ENCODE measurements at regions not wholly inside any gene's neighbourhood (a gene's known extent, or its start where the extent isn't known, plus 50 kb on each side); places are given as distances from the start of the nearest gene placed in this dataset.

- no peak for TF ChIP-seq CTCF (IDR thresholded peaks at IDR 0.05; ENCODE audit: borderline replicate concordance, insufficient read depth, low read depth, low read length)
- no peak overlapping the region for H3K4me3 ChIP-seq (ENCODE audit: low read depth, low read length)
Observed at GRCh38 chr12:115267891-115268290, 583.9 kb upstream of the TBX3 start.

GRCh38 chr12:115267464-115267863, 583.5 kb upstream of the TBX3 start:
- H3K4me3 ChIP-seq (ENCODE audit: low read depth, low read length) = no peak overlapping the region
- TF ChIP-seq CTCF (IDR thresholded peaks at IDR 0.05; ENCODE audit: borderline replicate concordance, insufficient read depth, low read depth, low read length) = no peak

GRCh38 chr12:115264605-115265004, 580.6 kb upstream of the TBX3 start:
- TF ChIP-seq CTCF (IDR thresholded peaks at IDR 0.05; ENCODE audit: borderline replicate concordance, insufficient read depth, low read depth, low read length) = no peak
- H3K4me3 ChIP-seq (ENCODE audit: low read depth, low read length) = no peak overlapping the region

- no peak for TF ChIP-seq CTCF (IDR thresholded peaks at IDR 0.05; ENCODE audit: borderline replicate concordance, insufficient read depth, low read depth, low read length)
- H3K4me3 ChIP-seq (ENCODE audit: low read depth, low read length) = no peak overlapping the region
Observed at GRCh38 chr12:115261691-115262398, 577.9 kb upstream of the TBX3 start.

DNA sequence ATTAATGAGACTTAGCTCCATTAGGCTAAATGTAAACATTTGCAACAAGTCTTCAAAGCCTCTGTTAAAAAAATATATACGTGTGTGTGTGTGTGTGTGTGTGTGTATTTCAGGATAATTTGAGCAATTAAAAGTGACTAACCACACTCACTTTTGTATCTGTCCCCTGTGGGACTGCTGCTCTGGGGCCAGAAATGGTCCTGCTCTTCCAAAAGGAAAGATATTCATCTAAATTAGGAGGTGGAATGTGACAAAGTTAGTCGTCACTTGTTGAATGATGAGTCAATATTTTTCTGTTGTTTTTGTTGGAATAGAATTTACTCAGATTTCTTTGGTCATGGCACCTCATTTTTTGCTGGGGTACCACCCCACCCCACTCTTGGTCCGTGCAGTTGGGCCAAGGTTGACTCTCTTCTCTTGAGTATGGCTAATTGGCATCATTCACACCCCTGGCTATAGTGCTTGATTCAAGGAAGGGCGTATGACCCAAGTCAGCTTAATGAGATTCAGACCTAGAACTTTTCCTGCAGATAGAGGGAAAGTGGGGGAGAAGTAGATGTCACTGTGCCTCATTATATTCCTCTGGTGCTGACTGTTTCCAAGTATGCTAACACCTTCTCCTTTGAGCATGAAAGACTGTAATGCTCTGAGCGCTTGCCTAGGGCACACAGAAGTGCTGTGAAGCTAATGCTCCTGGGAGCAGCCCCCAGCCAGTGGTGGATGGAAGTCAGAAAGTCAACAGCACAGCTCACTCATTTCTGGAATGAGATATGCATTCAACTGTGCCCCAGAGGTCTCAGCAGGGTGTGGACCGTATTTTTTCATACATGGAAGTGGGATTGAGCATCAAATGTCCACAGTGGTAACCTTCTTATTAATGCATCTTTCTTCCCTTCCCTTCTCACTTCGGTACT, 577.0 kb upstream of the TBX3 start:
- TF ChIP-seq CTCF (IDR thresholded peaks at IDR 0.05; ENCODE audit: borderline replicate concordance, insufficient read depth, low read depth, low read length) = no peak
- no peak overlapping the region for H3K4me3 ChIP-seq (ENCODE audit: low read depth, low read length)

GRCh38 chr12:115259968-115260747, 576.2 kb upstream of the TBX3 start:
- no peak overlapping the region for H3K4me3 ChIP-seq (ENCODE audit: low read depth, low read length)
- no peak for TF ChIP-seq CTCF (IDR thresholded peaks at IDR 0.05; ENCODE audit: borderline replicate concordance, insufficient read depth, low read depth, low read length)

All from GM12875 (cell line).